ENCODE measurements at regions not wholly inside any gene's neighbourhood (a gene's known extent, or its start where the extent isn't known, plus 50 kb on each side); places are given as distances from the start of the nearest gene placed in this dataset.

- TF ChIP-seq CTCF (IDR thresholded peaks at IDR 0.05) = no peak
These were observed 71.3 kb upstream of the VEPH1 start for GRCh38 chr3:157574531-157574930.

GRCh38 chr3:157573780-157574378, 70.7 kb upstream of the VEPH1 start:
- H3K4me3 Mint-ChIP-seq (ENCODE audit: unreplicated experiment) = no peak overlapping the region
- DNase-seq (ENCODE audit: low spot score) = no peak
- H3K4me1 Mint-ChIP-seq (ENCODE audit: low read depth) = peaks cover 9% of the 10 kb centered on the region
- H3K36me3 Mint-ChIP-seq (ENCODE audit: low read depth) = no peaks in the 10 kb centered on the region
- H3K27ac Mint-ChIP-seq (ENCODE audit: unreplicated experiment) = no peak overlapping the region
- no peaks in the 10 kb centered on the region for H3K9me3 Mint-ChIP-seq (ENCODE audit: low read depth)
- peaks cover 4% of the 10 kb centered on the region for H3K27me3 Mint-ChIP-seq (ENCODE audit: low read depth)
- no peak for TF ChIP-seq CTCF (IDR thresholded peaks at IDR 0.05)

More at GRCh38 chr3:157574531-157574930, 71.3 kb upstream of the VEPH1 start:
- Mint-ChIP-seq H3K27ac (ENCODE audit: unreplicated experiment) (no peak overlapping the region), H3K27me3 (ENCODE audit: low read depth) (peaks cover 4% of the 10 kb centered on the region), H3K36me3 (ENCODE audit: low read depth) (no peaks in the 10 kb centered on the region), H3K9me3 (ENCODE audit: low read depth) (no peaks in the 10 kb centered on the region), H3K4me1 (ENCODE audit: low read depth) (peaks cover 9% of the 10 kb centered on the region), H3K4me3 (ENCODE audit: unreplicated experiment) (no peak overlapping the region)
- DNase-seq (ENCODE audit: low spot score) = no peak

GRCh38 chr3:157573281-157573680, 70.1 kb upstream of the VEPH1 start:
- H3K9me3 Mint-ChIP-seq (ENCODE audit: low read depth) = no peaks in the 10 kb centered on the region
- no peak for DNase-seq (ENCODE audit: low spot score)
- no peak overlapping the region for H3K27ac Mint-ChIP-seq (ENCODE audit: unreplicated experiment)
- no peaks in the 10 kb centered on the region for H3K36me3 Mint-ChIP-seq (ENCODE audit: low read depth)
- TF ChIP-seq CTCF (IDR thresholded peaks at IDR 0.05) = no peak
- H3K4me1 Mint-ChIP-seq (ENCODE audit: low read depth) = peaks cover 9% of the 10 kb centered on the region
- peaks cover 4% of the 10 kb centered on the region for H3K27me3 Mint-ChIP-seq (ENCODE audit: low read depth)
- no peak overlapping the region for H3K4me3 Mint-ChIP-seq (ENCODE audit: unreplicated experiment)

- Mint-ChIP-seq H3K4me1 (ENCODE audit: low read depth) (peaks cover 9% of the 10 kb centered on the region), H3K36me3 (ENCODE audit: low read depth) (no peaks in the 10 kb centered on the region), H3K9me3 (ENCODE audit: low read depth) (no peaks in the 10 kb centered on the region), H3K27me3 (ENCODE audit: low read depth) (peaks cover 4% of the 10 kb centered on the region), H3K27ac (ENCODE audit: unreplicated experiment) (no peak overlapping the region), H3K4me3 (ENCODE audit: unreplicated experiment) (no peak overlapping the region)
- no peak for DNase-seq (ENCODE audit: low spot score)
- peak; percentile 86 for TF ChIP-seq CTCF (IDR thresholded peaks at IDR 0.05)
These were observed 69.5 kb upstream of the VEPH1 start for GRCh38 chr3:157572559-157573270.

GRCh38 chr3:157566596-157566995, 63.4 kb upstream of the VEPH1 start:
- peaks cover 5% of the 10 kb centered on the region for H3K4me1 Mint-ChIP-seq (ENCODE audit: low read depth)
- H3K4me3 Mint-ChIP-seq (ENCODE audit: unreplicated experiment) = no peak overlapping the region
- peaks cover 5% of the 10 kb centered on the region for H3K27me3 Mint-ChIP-seq (ENCODE audit: low read depth)
- DNase-seq (ENCODE audit: low spot score) = no peak
- peaks cover 3% of the 10 kb centered on the region for H3K36me3 Mint-ChIP-seq (ENCODE audit: low read depth)
- no peak overlapping the region for H3K27ac Mint-ChIP-seq (ENCODE audit: unreplicated experiment)
- H3K9me3 Mint-ChIP-seq (ENCODE audit: low read depth) = peaks cover 12% of the 10 kb centered on the region
- TF ChIP-seq CTCF (IDR thresholded peaks at IDR 0.05) = no peak
